Calu3 (cell line): ENCODE measurements at regions not wholly inside any gene's neighbourhood (a gene's known extent, or its start where the extent isn't known, plus 50 kb on each side); places are given as distances from the start of the nearest gene placed in this dataset.

Source experiments
- BruUV-seq: library from RNA; stranded (reverse); fragments of 400-500 nt; replicated peaks from 2 replicates; lab custom pipeline; 2021; lab: Mats Ljungman, UMichigan
- CTCF ChIA-PET: fragments of 300-600 bp; sonication (Branson Sonifier 250); formaldehyde crosslinking; loops from one replicate; lab custom pipeline; 2022; ENCODE audit warnings: antibody characterized with exemption; lab: Charles Lee
- DNase-seq: peaks from one replicate; pipeline ENCODE4 v3.0.0; 2022
- H3K27ac Mint-ChIP-seq: one replicate; pipeline ENCODE4 v1.8.0; 2022; ENCODE audit warnings: mixed read lengths; ENCODE audit not compliant: unreplicated experiment
- H3K27me3 Mint-ChIP-seq: one replicate; pipeline ENCODE4 v1.8.0; 2022; ENCODE audit warnings: mixed read lengths; ENCODE audit not compliant: unreplicated experiment
- H3K36me3 Mint-ChIP-seq: one replicate; pipeline ENCODE4 v1.8.0; 2022; ENCODE audit warnings: mild to moderate bottlenecking, moderate library complexity, mixed read lengths; ENCODE audit not compliant: insufficient read depth, unreplicated experiment
- H3K4me1 Mint-ChIP-seq: one replicate; pipeline ENCODE4 v1.8.0; 2022; ENCODE audit warnings: mild to moderate bottlenecking, low read depth, mixed read lengths; ENCODE audit not compliant: unreplicated experiment
- H3K4me3 Mint-ChIP-seq: one replicate; pipeline ENCODE4 v1.8.0; 2022; ENCODE audit warnings: mild to moderate bottlenecking, low read depth, moderate library complexity, mixed read lengths; ENCODE audit not compliant: unreplicated experiment
- H3K9me3 Mint-ChIP-seq: one replicate; pipeline ENCODE4 v1.8.0; 2022; ENCODE audit warnings: low read depth, mixed read lengths; ENCODE audit not compliant: unreplicated experiment
- intact Hi-C: fragments of 100-400 bp; cut with micrococcal nuclease; formaldehyde crosslinking; loops from one replicate; pipeline ENCODE4 v1.10.0; 2022; ENCODE audit not compliant: unreplicated experiment
- TF ChIP-seq, protein P1 (sequence below): fragments of 200-600 bp; IDR thresholded peaks from one replicate; pipeline ENCODE4 v1.8.0; 2022; ENCODE audit warnings: antibody characterized with exemption; ENCODE audit not compliant: unreplicated experiment

DNA sequence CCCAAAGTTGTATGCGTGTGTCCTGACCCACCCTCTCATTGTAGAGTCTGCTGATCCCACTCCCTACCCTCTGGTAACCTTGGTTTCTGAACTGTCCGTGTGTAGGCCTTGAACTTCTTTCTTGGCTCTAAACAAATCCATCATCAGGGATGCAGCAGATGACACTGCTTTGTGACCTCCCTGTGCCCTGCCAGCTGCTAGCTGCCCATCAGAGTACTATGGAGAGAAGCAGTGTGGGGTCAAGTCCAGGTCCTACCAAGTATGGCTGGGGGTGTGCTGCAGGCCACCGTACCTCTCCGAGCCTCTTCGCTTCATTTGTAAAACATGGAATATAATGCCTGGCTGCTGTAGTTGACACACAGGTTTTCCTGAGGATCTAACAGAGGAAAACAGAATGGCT, 183.5 kb upstream of the RBPJ start:
- Mint-ChIP-seq H3K9me3 (no peaks in the 10 kb centered on the region), H3K27ac (no peak overlapping the region), H3K4me3 (no peak overlapping the region), H3K36me3 (no peaks in the 10 kb centered on the region), H3K4me1 (no peaks in the 10 kb centered on the region), H3K27me3 (peaks cover 8% of the 10 kb centered on the region)
- BruUV-seq = no TSS peak
- intact Hi-C loops = no loop called here
- CTCF ChIA-PET = no interaction called here
- DNase-seq = no peak
- TF ChIP-seq, protein P1, sequence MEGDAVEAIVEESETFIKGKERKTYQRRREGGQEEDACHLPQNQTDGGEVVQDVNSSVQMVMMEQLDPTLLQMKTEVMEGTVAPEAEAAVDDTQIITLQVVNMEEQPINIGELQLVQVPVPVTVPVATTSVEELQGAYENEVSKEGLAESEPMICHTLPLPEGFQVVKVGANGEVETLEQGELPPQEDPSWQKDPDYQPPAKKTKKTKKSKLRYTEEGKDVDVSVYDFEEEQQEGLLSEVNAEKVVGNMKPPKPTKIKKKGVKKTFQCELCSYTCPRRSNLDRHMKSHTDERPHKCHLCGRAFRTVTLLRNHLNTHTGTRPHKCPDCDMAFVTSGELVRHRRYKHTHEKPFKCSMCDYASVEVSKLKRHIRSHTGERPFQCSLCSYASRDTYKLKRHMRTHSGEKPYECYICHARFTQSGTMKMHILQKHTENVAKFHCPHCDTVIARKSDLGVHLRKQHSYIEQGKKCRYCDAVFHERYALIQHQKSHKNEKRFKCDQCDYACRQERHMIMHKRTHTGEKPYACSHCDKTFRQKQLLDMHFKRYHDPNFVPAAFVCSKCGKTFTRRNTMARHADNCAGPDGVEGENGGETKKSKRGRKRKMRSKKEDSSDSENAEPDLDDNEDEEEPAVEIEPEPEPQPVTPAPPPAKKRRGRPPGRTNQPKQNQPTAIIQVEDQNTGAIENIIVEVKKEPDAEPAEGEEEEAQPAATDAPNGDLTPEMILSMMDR = no peak

DNA sequence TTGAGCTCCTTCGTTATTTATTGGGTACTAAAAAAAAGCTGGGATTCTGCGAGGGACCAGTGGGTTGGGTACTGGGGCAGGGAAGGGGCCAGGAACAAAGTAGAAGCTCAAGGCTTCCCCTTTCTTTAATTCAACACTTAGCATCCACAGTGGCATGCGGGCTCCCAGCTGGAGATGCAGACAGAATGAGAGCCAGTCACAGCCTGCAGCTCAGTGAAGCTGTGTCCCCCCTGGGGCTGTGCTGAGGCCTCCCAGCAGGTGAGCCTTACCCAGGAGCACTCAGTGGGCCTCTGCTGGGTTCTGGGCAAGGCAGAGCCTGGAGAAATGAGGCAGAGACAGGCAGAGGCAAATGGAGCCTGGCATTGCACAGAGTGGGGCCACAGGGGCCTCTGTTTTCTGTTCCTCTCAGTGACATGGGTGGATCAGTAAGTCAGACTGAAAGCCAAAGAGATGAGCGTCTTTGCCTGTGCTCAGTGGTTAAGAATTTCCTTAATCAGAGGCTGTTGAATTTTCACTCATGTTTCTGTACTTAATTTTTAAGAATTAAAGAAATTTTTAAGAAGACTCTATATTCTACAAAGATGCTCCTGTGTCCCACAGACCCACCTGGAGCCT, 181.4 kb upstream of the RBPJ start:
- TF ChIP-seq, protein P1 = no peak
- Mint-ChIP-seq H3K36me3 (no peaks in the 10 kb centered on the region), H3K4me3 (no peak overlapping the region), H3K9me3 (no peaks in the 10 kb centered on the region), H3K27ac (no peak overlapping the region), H3K4me1 (no peaks in the 10 kb centered on the region), H3K27me3 (peaks cover 8% of the 10 kb centered on the region)
- CTCF ChIA-PET = no interaction called here
- DNase-seq = no peak
- intact Hi-C loops = no loop called here
- no TSS peak for BruUV-seq

DNA sequence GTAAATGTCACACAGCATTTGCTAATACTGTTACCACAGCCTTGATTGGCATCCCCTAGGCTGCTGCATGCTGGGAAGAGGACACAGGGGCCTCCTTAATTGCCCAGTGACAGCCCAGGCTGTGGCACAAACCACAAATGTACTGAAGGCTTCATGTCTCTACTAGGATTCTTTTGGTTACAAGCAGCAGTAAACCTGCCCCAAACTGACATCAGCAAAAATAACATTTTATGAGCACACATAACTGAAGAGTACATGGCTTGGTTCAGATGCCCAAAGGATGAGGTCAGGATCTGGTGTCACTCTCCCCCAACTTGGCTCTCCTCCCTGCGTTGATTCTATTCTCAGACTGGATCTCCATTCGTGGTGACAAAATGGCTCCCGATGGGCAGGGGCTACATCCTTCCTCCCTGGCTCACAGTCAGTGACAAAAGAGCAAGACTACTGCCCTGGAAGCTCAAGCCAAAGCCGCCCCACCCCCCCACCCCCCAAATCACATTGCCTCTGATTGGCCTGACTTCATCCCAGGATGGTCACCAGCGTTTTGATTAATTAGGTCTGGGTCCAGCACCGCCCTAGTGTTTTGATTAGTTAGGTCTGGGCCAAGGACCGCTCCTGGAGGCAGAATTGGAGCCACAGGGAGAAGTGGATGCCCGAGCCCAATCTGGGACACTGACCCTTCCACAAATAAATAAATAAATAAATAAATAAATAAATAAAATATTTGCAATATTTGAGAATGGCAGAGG, 180.5 kb upstream of the RBPJ start:
- Mint-ChIP-seq H3K27me3 (peaks cover 3% of the 10 kb centered on the region), H3K9me3 (no peaks in the 10 kb centered on the region), H3K36me3 (no peaks in the 10 kb centered on the region), H3K27ac (no peak overlapping the region), H3K4me3 (no peak overlapping the region), H3K4me1 (peaks cover 8% of the 10 kb centered on the region)
- DNase-seq = no peak
- TF ChIP-seq, protein P1 = no peak
- intact Hi-C loops = no loop called here
- CTCF ChIA-PET = no interaction called here
- no TSS peak for BruUV-seq

DNA sequence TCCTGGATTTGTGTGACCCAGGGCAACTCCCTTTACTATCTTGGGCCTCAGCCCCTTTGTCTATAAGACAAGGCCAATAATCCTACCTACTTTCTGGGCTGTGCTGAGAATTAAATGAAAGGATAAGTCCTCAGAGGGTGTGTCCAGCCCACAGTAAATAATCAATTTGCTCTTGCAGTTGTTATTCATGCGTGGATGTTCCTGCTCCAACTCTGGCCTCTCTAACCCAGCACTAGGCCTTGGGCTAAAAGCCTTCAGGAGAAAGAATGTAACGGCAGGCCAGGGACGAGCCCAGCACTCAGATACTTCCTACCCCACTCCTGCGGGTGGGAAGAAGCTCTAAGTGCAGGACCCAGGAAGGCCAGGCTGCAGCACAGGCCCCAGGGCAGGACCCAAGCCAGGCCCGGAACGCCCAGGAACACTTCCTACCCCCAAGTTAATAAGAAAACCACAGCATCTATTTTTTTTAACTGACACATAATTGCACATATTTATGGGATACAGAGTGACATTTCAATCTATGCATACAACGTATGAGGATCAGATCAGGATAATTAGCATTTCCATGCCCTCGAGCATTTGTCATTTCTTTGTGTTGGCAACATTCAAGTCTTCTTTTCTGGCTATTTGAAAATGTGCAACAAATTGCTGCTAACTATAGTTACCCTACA, 179.6 kb upstream of the RBPJ start:
- Mint-ChIP-seq H3K4me1 (peaks cover 10% of the 10 kb centered on the region), H3K9me3 (no peaks in the 10 kb centered on the region), H3K4me3 (no peak overlapping the region), H3K36me3 (no peaks in the 10 kb centered on the region), H3K27ac (no peak overlapping the region), H3K27me3 (no peaks in the 10 kb centered on the region)
- TF ChIP-seq, protein P1 = no peak
- DNase-seq = no peak
- CTCF ChIA-PET = no interaction called here
- no TSS peak for BruUV-seq
- intact Hi-C loops = no loop called here
